Caco-2 (cell line): ENCODE measurements at regions not wholly inside any gene's neighbourhood (a gene's known extent, or its start where the extent isn't known, plus 50 kb on each side); places are given as distances from the start of the nearest gene placed in this dataset.

ENCODE experiments used
- BruUV-seq: library from RNA; stranded (reverse); fragments of 400-500 nt; replicated peaks from 2 replicates; lab custom pipeline; 2021; lab: Mats Ljungman, UMichigan
- CTCF ChIA-PET: fragments of 300-600 bp; sonication (Branson Sonifier 250); formaldehyde crosslinking; loops from one replicate; lab custom pipeline; 2022; ENCODE audit warnings: antibody characterized with exemption; lab: Charles Lee
- POLR2A ChIA-PET: fragments of 300-600 bp; sonication (Branson Sonifier 250); formaldehyde crosslinking; loops from one replicate; lab custom pipeline; 2022; ENCODE audit warnings: antibody characterized with exemption; lab: Charles Lee
- DNase-seq, 2 experiments: peaks; one replicate each; pipeline versions ENCODE4 v3.0.0 to v3.0.0-alpha.2; 2020 to 2022
- H3K27me3 ChIP-seq: replicated peaks from 2 replicates; pipeline ENCODE4 v1.6.0; 2011; ENCODE audit warnings: low read length; ENCODE audit not compliant: control insufficient read depth, insufficient read depth
- H3K36me3 ChIP-seq: 2 replicates; pipeline ENCODE4 v1.5.1; 2011; ENCODE audit warnings: low read length; ENCODE audit not compliant: control insufficient read depth, insufficient read depth
- H3K4me1 ChIP-seq: fragments of 250-450 bp; sonication (Bioruptor Pico); 2 replicates; pipeline ENCODE4 v1.5.1; 2020; ENCODE audit warnings: mild to moderate bottlenecking
- H3K4me3 ChIP-seq: 2 replicates; pipeline ENCODE4 v1.5.1; 2011; ENCODE audit warnings: low read depth, mild to moderate bottlenecking, control low read depth, low read length
- H3K9me3 ChIP-seq: fragments of 250-450 bp; sonication (Bioruptor Pico); 2 replicates; pipeline ENCODE4 v1.5.1; 2020; ENCODE audit warnings: mild to moderate bottlenecking, moderate library complexity
- H3K27ac Mint-ChIP-seq: one replicate; pipeline ENCODE4 v1.8.0; 2022; ENCODE audit warnings: mixed read lengths; ENCODE audit not compliant: unreplicated experiment
- H3K27me3 Mint-ChIP-seq: one replicate; pipeline ENCODE4 v1.8.0; 2022; ENCODE audit warnings: mixed read lengths; ENCODE audit not compliant: insufficient read depth, unreplicated experiment
- H3K36me3 Mint-ChIP-seq: one replicate; pipeline ENCODE4 v1.8.0; 2022; ENCODE audit warnings: mild to moderate bottlenecking, mixed read lengths; ENCODE audit not compliant: insufficient read depth, unreplicated experiment
- H3K4me1 Mint-ChIP-seq: one replicate; pipeline ENCODE4 v1.8.0; 2022; ENCODE audit warnings: low read depth, mixed read lengths; ENCODE audit not compliant: unreplicated experiment
- H3K4me3 Mint-ChIP-seq: one replicate; pipeline ENCODE4 v1.8.0; 2022; ENCODE audit warnings: mild to moderate bottlenecking, moderate library complexity, mixed read lengths; ENCODE audit not compliant: unreplicated experiment
- H3K9me3 Mint-ChIP-seq: one replicate; pipeline ENCODE4 v1.8.0; 2022; ENCODE audit warnings: mixed read lengths; ENCODE audit not compliant: unreplicated experiment
- CTCF ChIP-seq, 2 experiments: fragments of 200-600 bp in 1 of 2; IDR thresholded peaks; 1 replicate in 1 of 2; 2 replicates in 1 of 2; pipeline versions ENCODE4 v1.5.1 to v1.8.0; 2011 to 2022; ENCODE audit warnings: antibody characterized with exemption in 1 of 2, control low read depth in 1 of 2, inconsistent platforms in 1 of 2, low read depth in 1 of 2, low read length in 1 of 2, mild to moderate bottlenecking in 1 of 2, moderate library complexity in 1 of 2; ENCODE audit not compliant: insufficient read depth in 1 of 2, severe bottlenecking in 1 of 2, unreplicated experiment in 1 of 2
- intact Hi-C: fragments of 100-400 bp; cut with micrococcal nuclease; formaldehyde crosslinking; loops from one replicate; pipeline ENCODE4 v1.10.0; 2022; ENCODE audit not compliant: unreplicated experiment

DNA sequence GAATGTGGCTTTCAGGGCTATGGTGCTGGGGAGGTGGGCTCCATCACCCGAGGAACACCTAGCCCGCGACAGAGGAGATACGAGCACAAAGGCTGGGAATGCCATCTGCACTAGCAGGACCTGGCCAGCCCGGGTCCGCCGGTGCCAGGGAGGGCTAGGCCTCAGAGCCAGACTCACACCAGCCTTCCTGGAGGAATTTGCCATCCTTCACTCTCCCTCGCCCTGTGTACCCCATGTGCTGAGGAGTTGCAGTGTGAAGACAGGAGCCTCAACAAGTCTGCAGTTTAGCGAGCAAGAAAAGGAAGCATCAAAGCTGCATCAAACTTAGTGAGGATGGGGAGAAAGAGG lies 123.6 kb upstream of the JCAD start:
- H3K4me1 Mint-ChIP-seq = peaks cover 36% of the 10 kb centered on the region
- TF ChIP-seq CTCF (IDR thresholded peaks at IDR 0.05; ENCODE audit: insufficient read depth in 1 of 2, low read depth in 1 of 2, low read length in 1 of 2, severe bottlenecking in 1 of 2, unreplicated experiment in 1 of 2) = no peak
- H3K36me3 Mint-ChIP-seq = no peaks in the 10 kb centered on the region
- peaks cover 48% of the 10 kb centered on the region for H3K4me1 ChIP-seq
- no TSS peak for BruUV-seq
- H3K9me3 ChIP-seq = no peaks in the 10 kb centered on the region
- H3K27me3 ChIP-seq = no peaks in the 10 kb centered on the region
- no peaks in the 10 kb centered on the region for H3K9me3 Mint-ChIP-seq
- ChIA-PET POLR2A (interaction anchor here (1.1 kb wide), 1 partner anchor 61 kb away, joined by 3 read pairs; no protein-coding TSS in a partner anchor), CTCF (no interaction called here)
- no peak overlapping the region for H3K4me3 ChIP-seq
- intact Hi-C loops = loop anchor here (2.0 to 10.0 kb wide), 3 partner anchors 22 to 188 kb away; no protein-coding TSS in a partner anchor
- H3K27me3 Mint-ChIP-seq = no peaks in the 10 kb centered on the region
- DNase-seq = no peak
- H3K36me3 ChIP-seq = no peaks in the 10 kb centered on the region
- H3K4me3 Mint-ChIP-seq = peak overlapping the region; percentile 11
- H3K27ac Mint-ChIP-seq = peak overlapping the region; percentile 86

DNA sequence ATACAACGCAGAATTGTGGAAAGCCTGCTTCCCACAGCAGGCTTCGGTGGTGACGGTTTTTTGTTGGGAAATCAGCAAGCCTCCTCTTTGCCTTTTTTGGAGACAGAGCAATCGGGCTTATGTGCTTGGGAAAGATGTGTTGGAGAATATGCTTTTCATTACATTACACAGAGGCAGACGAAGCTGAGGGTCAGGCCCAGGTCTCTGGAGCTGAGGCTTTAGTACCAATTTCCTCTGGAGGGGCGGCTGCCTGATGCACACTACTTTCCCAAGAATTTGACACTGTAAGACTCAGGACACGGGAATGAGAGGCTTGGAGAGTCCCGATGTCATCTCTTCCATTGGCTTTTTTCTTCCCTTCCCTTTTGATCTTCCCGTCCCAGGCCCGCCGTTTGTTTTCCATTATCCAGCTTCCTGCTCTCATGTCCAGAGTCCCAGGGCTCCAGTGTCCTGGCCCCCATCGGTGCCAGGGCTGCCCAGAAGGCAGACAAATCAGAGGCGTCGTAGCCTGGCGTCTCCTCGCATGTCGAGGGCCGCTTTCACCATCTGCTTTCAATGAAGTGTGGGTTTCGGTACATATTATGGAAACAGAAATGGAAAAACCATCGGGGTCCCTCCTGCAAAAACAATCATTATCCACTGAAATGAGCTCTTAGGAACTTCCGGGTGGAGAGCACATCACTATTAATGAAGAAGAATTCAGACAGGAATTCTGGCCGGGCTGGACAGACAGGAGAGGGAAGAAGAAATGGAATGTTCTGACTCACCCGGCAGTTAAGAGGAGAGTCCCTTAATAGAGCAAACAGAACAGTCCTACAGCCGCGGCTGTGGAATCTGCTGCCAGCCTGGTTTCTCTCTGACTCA lies 123.0 kb upstream of the JCAD start:
- Histone ChIP-seq H3K4me3 (no peak overlapping the region), H3K9me3 (no peaks in the 10 kb centered on the region), H3K36me3 (no peaks in the 10 kb centered on the region), H3K4me1 (peaks cover 47% of the 10 kb centered on the region), H3K27me3 (no peaks in the 10 kb centered on the region)
- POLR2A ChIA-PET = interaction anchor here (1.1 kb wide), 1 partner anchor 61 kb away, joined by 3 read pairs; no protein-coding TSS in a partner anchor
- DNase-seq = peak; percentile 77 to 83
- H3K27me3 Mint-ChIP-seq = no peaks in the 10 kb centered on the region
- H3K4me3 Mint-ChIP-seq = peak overlapping the region; percentile 11
- no peaks in the 10 kb centered on the region for H3K9me3 Mint-ChIP-seq
- no peaks in the 10 kb centered on the region for H3K36me3 Mint-ChIP-seq
- CTCF ChIA-PET = no interaction called here
- no TSS peak for BruUV-seq
- intact Hi-C loops = loop anchor here (1.0 to 10.0 kb wide), 4 partner anchors 11 to 188 kb away; no protein-coding TSS in a partner anchor
- no peak for TF ChIP-seq CTCF (IDR thresholded peaks at IDR 0.05; ENCODE audit: insufficient read depth in 1 of 2, low read depth in 1 of 2, low read length in 1 of 2, severe bottlenecking in 1 of 2, unreplicated experiment in 1 of 2)
- H3K4me1 Mint-ChIP-seq = peaks cover 33% of the 10 kb centered on the region
- H3K27ac Mint-ChIP-seq = peak overlapping the region; percentile 86

DNA sequence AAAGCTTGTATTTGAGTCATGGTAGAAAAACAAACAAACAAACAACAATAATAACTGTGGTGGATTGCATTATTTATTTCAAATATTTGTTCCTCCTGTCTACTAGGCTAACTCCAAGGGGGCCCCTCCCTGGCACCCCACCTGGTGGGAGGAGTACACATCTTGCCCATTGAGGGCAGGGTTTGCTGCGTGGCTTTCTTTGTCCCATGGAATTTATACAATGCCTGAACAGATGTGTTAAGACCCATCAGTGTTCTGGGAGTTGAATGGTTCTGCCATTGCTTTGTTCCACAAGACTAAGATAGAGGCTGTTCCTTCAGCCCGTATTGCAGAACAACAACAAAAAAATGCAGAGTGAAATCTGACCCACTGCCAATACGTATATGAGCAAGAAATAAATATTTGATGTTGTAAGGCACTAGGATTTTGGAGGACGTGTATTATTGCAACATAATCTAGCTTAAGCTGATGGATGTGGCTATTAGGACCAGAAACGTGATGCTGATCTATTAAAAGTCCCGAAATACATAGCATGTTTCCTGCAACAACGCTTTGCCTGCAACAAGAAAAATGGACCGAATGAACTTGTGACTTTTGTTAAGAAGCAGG lies 119.1 kb upstream of the JCAD start:
- BruUV-seq = no TSS peak
- ChIA-PET POLR2A (no interaction called here), CTCF (interaction anchor here (1.7 kb wide), 1 partner anchor 63 kb away, joined by 4 read pairs; no protein-coding TSS in a partner anchor)
- Mint-ChIP-seq H3K36me3 (no peaks in the 10 kb centered on the region), H3K27me3 (no peaks in the 10 kb centered on the region), H3K9me3 (no peaks in the 10 kb centered on the region), H3K4me3 (no peak overlapping the region), H3K4me1 (peaks cover 13% of the 10 kb centered on the region), H3K27ac (no peak overlapping the region)
- Histone ChIP-seq H3K36me3 (no peaks in the 10 kb centered on the region), H3K9me3 (no peaks in the 10 kb centered on the region), H3K4me1 (peaks cover 18% of the 10 kb centered on the region), H3K27me3 (no peaks in the 10 kb centered on the region), H3K4me3 (no peak overlapping the region)
- no peak for TF ChIP-seq CTCF (IDR thresholded peaks at IDR 0.05; ENCODE audit: insufficient read depth in 1 of 2, low read depth in 1 of 2, low read length in 1 of 2, severe bottlenecking in 1 of 2, unreplicated experiment in 1 of 2)
- intact Hi-C loops = no loop called here
- no peak for DNase-seq
